DMS79 (cell line): ENCODE measurements at regions not wholly inside any gene's neighbourhood (a gene's known extent, or its start where the extent isn't known, plus 50 kb on each side); places are given as distances from the start of the nearest gene placed in this dataset.
"Not testable (repeated sequence)": the region's sequence is repeated elsewhere in the genome, so short reads cannot be mapped to it uniquely, and the experiment has no call there.

Experiments used
- DNase-seq: peaks from one replicate; lab custom pipeline; 2025; lab: John Stamatoyannopoulos, UW

DNA sequence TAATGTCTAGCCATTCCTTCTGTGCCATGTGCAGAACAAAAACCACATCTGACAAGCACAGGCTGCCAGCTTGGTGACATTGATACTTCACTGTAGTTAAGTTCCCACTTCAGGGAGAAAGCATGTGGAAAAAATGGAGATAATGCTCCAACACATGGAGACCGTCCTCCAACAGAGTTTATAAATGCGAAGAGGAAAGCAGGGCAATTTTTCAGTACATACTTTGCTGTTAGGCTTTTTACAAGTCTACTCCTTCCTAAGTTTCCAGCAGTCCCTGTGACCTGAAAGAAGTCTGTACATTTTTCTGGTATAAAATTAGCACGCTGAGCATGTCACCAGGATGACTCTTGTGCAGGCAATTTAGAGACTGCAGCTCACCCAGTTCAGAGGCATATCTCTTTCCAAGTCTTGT, 766.9 kb upstream of the IGFBP7 start:
- no peak for DNase-seq

DNA sequence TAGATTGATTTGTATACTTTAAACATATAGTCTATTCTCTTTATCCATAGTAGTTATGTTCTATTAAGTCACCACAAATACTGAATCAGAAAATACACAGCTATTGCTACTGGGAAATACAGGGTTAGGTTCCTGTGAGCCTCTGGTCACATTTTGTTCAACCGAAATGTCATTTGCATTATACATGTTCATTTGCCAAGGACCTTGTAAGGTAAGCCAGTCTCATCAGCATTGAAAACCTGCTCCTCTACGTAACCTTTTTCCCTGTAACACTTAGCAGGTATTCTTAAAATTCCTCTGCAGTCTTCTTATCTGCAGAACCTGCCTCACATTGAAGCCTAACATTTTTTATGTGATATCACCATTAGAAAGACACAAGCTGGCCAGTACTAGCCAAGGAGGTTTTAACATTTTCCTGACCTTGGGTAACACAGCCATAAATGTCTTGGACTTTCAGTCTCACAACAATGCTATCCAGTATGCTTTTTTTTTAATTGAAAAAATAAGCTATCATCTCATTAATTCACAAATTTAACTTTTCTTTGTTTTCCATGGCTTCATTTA, 765.7 kb upstream of the IGFBP7 start:
- DNase-seq = no peak

DNA sequence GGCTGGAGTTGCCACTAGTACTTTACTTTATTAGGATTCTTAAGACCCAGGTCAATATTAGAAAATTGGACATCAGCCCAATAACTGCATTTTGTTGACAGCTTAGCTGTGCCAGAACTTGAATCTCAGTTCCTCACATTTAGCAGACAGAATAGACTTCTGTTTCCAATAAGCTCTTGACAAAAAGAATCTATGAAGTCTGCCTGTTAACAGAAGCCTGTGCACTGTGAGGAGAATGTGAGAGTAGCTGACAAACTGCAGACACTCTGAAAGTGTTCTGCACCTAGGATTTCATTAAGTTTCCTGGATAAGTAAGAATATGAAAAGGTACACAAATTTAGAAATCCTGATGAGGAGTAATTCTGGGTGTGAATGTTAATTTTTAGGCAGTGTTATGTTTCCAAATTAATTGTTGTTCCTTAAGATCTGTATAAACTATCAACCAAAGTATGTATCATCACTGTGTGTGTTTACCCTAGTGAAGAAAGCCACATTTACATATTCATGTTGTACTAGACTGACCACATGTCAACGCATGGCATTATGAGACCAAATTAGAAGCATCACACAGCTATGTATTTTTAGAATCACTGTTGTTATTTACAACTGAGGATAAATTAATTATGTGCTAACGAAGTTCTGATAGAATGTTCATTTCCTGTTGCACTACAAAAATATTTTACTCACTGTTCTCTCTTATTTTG, 756.4 kb upstream of the IGFBP7 start:
- DNase-seq = no peak

DNA sequence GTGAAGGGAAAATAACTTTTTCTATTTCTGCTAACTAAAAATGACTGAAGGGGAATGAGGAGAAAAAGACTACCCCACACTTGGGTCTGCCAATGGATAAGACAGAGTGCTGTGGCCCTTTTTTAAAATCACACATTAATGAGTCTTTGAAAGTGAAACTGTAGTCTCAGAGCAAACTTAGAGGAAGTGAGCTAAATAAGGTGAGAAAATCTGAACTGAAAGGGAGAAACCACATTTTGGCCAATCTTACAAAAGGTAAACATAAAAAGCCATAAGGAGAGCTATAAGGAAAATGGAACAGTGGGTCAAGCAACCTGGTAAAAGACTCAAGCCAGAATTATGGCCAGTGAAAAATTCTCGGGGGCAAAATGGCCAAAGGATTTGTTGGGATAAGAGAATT, 755.1 kb upstream of the IGFBP7 start:
- no peak for DNase-seq

DNA sequence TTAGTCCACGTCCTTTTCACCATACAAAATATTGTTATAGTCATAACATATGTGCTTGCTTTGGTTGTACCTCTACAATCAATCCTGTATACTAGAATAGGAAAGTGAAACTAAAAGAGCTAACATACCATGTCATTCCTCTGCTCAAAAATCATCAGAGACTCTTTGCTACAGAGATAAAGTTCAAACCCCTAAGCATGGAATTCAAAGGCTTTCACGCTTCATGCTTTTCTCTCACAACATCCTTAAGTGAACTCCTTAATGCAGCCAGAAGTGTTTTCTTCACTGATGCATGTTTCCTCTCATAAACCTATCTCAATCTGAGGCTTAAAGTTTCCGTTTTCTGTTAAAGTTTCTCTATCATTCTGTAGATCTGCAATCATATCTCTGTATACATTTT, 744.6 kb upstream of the IGFBP7 start:
- no peak for DNase-seq

DNA sequence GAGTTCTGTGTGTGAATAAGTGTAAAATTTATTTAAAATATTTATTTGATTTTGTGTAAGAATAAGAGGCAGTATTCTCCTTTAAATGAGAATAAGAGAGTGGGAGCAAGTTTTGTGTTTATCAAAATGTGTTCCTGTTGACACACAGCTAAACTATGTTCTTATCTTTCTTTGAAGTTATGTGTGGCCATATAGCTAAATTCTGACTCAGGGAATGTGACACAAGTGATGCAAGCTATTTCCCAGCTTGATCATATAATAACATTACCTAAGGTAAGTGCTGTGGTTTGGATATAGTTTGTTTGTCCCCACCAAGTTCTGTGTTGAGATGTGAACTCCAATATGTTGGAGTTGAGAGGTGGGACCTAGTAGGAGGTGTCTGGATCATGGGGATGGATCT, 740.0 kb upstream of the IGFBP7 start:
- no peak for DNase-seq

DNA sequence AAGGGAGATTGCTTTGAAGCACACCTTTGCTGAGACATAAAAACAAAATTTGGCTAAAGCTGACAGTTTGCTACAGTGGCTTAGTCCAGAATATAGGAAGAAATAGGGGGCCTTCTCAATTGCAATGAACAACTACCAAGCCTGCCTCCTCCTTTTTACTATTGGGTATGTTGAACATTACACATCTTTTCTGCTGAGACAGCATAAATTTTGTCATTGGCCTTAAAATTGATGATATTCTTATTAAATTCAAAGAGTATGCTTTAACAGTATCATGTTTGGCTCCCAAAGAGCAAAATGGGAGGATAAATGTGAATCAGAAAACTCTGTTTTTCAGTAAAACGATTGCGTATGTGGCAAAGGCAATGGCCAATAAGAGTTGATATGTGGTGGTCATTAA, 721.9 kb upstream of the IGFBP7 start:
- DNase-seq = no peak

DNA sequence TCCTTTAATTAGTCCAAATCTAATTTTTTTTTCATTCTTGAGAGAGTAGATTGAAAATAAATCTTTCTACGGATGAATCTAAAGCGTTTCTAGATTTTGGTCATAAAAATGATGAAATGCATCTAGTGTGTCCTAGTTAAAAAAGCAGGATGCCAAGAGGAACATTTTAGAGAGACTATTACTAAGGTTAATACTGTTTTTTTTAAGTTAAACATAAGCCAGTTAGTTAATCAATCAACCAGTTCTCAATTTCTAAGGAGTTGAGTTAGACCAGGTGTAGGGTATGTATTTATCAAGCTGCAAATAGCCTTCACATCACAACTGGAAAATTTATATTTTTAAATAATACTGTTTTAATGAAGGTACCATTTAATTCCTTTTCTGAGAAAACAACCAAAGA, 679.5 kb upstream of the IGFBP7 start:
- DNase-seq = no peak

DNA sequence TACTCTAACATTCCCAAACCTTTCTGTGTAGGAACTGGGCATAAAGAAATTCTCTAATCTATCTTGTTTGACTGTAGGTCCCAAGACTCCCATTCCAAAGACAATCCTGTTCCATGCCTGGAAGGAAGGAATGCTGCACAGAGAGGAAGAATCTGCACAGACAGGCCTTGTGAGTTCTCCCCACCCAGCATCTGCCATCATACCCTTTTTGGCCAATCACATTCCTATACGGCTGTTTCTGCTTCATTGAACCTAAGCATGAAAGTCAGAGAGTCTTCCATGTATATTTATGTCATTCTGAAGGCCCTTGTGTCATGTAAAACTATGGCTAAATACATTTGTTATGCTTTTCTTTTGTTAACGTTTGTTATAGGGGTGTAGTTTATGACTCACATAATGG, 667.7 kb upstream of the IGFBP7 start:
- no peak for DNase-seq

DNA sequence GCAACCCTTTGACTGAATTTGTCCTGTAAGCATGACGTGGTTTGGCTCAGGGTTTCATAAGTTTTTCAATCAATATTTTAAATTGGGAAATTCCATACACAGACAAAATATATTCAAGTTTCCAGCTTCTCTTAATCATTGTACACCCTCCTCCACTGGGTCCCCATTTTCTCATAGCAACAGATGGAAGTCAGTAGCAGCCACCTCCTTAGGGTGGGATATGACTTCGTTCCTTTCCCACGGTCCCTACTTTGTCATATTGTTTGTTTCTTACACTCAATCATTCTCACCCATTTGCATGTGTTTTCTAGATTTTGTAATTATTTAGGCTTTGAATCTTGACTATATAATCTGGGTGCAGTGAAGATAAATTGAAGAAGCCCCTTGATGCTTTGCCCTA, 664.5 kb upstream of the IGFBP7 start:
- DNase-seq = no peak

DNA sequence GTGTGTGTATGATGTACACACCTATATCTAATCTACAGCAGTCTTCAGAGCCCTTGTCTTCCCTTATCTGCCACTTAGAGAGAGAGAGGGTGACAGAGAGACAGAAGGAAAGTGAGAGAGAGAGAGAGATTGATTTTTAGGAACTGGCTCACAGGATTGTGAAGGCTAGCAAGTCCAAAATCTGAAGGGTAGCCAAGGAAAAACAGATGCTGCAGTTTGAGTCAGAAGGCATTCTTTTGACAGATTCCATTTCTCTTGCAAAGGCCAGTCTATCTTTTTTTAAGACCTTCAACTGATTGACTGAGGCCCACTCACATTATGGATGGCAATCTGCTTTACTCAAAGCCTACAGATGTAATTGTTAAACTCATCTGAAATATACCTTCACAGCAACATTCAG, 664.0 kb upstream of the IGFBP7 start:
- no peak for DNase-seq

DNA sequence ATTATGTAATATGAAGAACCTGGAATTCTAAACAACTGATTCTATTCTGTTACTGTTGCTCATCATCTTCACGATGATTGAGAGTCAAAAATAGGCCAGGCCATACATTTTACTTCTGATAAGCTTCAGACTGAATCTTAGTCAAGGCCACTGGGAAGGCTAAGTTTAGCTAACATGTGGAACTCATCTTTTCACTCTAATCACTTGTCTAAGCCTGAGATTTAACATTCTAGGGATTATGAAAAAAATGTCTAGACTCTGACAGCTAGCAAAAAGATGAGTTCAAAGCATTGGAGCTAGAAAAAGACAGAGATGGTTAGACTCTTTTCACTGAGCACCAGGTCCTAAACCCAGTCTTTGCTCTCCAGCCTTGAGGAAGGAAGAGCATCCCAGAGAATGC, 656.2 kb upstream of the IGFBP7 start:
- no peak for DNase-seq

DNA sequence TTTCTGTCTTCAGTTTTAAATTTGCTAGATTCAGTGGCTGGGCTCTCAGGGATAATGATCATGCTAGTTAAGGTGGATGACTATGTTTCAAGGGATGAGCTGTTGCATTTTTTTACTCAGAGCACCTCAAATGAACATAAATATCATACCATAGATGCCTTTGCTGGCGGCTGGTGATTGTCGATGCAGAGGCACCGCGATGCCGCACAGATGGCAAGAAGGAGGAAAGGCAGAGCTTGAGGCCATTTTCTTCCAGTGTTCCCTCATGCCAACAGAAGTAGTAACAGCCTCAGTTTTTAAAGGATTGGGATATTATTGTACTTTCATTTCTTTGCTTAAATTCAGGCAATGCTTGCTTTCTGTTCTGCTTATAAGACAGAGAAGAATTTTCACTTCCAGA, 654.7 kb upstream of the IGFBP7 start:
- DNase-seq = no peak

DNA sequence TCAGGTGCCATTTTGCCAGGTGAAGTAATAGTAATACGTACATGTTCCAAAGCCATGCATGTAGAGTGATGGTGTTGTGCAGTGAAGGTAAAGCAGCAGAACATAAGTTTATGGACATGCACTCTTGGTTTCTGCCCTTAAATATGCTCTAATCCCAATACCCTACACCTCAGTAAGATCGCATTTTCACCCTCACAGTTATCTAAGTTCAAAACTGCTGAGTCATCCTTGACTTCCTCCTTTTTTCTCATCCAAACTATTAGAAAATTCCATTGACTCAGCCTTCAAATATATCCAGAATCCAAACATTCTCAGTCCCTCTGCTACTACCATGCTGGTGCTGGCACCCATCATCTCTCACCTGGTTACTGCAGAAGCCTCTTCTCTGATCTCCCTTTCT, 652.9 kb upstream of the IGFBP7 start:
- DNase-seq = no peak

DNA sequence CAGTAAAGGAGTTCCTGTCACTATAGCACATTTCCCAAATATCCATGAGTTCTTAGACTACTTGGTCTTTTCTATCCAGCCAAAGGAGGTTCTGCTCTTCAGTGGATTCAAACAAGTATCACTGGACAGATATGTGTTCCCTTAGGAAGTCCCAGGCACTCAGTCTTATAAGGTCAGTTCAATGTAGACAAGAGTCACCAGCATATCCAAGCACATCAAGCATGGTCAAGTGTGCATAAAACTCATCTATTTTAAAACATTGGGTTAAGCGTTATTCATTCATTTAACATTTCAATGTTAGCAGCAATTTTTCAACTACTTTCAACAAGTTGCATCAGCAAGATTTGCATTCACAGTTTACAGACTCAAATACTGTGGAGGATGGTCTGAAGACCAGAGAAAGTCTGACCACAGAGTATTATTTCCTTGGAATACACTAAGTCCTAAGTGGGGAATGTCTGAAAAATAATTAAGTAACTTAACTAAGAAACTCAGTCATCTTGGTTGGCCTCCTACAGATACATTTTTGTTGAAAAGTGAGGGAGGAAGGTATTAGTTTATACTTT, 630.5 kb upstream of the IGFBP7 start:
- no peak for DNase-seq

DNA sequence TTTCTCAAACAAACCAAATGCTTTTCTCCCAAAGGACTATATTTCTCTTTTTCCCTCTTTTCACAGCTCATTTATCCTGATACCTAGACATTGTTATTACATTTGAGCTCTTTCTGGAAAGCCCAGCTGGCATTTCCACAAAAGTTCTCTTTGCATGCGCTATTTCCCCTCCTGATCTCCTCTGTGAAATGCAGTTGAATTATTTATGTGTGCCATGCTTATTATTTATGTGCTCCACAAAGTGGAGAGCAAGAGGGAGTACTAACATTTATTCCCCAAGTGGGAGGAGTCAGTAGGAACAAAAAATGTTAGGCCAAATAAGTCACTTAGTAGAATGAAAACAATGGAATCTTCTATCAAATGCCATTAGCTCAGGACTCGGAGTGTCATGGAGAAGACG, 626.6 kb upstream of the IGFBP7 start:
- no peak for DNase-seq

DNA sequence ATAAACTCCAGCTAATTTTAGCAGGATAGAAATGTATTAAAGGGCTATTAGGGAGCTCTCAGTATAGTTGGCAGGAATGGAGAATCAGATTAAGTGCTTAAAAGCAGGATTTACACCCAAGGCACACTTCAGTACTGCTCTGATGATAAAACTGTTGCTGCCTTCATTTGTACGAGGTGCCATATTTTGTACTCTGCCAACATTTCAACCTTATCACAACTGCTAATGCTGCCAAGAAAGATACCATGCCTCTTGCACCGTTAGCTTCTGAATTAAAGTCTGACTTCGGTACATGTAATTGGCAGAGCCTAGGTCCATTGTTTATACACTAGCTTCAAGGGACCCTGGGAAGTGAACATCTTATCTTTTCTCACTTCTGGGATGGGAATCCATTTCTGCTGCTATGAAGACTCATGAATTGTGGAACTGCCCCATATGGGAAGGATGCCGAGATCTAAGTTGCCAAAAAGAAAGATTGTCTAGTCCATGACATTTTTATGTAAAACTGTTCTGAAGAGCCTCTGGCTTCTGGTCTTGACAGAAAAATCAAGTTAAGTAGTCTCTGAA, 624.0 kb upstream of the IGFBP7 start:
- DNase-seq = no peak

DNA sequence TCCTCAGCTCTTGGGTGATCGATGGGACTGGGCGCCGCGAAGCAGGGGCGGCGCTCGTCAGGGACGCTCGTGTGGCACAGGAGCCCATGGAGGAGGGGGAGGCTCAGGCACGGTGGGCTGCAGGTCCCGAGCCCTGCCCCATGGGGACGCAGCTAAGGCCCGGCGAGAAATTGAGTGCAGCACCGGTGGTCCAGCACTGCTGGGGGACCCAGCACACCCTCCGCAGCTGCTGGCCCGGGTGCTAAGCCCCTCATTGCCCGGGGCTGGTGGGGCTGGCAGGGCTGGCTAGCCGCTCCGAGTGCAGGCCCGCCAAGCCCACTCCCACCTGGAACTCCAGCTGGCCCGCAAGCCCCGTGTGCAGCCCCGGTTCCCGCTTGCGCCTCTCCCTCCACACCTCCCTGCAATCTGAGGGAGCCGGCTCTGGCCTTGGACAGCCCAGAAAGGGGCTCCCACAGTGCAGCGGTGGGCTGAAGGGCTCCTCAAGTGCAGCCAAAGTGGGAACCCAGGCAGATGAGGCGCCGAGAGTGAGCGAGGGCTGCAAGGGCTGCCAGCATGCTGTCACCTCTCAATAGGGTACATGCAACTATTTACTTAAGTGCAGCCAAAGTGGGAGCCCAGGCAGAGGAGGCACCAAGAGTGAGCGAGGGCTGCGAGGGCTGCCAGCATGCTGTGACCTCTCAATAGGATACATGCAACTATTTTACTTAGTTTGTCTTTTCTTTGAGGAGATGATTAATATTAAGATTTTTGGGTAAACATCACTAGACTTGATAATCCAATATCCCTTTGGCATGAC, 619.8 kb upstream of the IGFBP7 start:
- not testable (repeated sequence) for DNase-seq

DNA sequence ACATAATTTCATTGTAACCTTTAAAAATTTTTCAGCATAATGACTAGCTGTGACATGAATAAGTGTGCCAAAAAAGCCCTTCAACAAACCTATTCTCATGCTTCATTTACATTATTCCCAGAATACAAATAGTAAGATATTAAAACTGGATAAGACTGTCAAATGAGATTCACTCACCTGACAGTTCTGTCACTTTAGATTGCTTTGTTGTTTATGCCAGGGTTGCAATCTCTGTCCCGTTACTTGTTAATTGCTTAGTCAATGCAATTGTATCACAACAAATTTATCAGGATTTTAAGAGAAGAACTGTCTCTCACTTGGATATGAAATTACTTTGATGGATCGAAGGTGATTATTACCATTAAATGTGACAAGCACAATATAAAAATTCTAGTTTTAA, 616.0 kb upstream of the IGFBP7 start:
- no peak for DNase-seq

DNA sequence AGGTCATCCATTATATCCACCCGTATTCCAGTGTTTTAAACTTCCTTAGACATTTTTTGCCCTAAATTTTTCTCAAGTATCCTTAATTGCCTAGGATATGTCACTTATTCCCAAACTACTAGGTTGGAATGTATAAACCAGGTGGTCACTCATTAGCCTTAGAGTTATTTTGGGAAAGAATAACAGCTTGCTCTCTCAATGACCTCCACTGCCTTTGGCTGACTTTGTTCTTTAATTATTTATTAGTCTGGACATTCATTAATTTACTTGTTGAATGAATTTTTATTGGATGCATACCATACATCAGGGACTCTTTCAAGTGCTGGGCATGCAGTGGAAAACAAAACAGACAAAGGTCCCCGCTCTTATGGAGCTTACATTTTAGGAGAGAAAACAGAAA, 609.3 kb upstream of the IGFBP7 start:
- no peak for DNase-seq

DNA sequence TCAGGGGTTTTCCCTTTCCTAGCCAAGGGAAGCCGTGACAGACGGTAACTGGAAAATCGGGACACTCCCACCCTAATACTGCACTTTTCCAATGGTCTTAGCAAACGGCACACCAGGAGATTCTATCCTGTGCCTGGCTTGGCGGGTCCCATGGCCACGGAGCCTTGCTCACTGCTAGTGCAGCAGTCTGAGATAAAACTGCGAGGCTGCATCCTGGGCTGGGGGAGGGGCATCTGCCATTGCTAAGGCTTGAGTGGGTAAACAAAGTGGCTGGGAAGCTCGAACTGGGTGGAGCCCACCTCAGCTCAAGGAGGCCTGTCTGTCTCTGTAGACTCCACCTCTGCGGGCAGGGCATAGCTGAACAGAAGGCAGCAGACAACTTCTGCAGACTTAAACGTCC, 604.1 kb upstream of the IGFBP7 start:
- not testable (repeated sequence) for DNase-seq

DNA sequence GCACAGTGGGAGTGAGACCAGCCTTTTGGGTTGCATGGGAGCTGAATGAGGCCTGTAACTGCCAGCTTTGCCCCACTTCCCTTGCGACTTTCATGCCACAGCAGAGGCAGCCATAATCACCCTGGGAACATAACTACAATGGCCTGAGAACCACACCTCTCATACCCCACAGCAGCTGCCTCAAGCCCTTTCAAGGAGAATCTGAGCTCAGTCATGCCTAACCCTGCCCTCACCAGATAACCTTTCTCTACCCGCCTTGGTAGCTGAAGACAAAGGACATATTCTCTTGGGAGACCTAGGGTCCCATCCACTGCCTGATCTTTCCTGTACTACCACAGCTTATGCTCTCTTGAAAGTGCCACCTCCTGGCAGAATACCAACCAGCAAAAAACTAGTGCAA, 599.9 kb upstream of the IGFBP7 start:
- no peak for DNase-seq

DNA sequence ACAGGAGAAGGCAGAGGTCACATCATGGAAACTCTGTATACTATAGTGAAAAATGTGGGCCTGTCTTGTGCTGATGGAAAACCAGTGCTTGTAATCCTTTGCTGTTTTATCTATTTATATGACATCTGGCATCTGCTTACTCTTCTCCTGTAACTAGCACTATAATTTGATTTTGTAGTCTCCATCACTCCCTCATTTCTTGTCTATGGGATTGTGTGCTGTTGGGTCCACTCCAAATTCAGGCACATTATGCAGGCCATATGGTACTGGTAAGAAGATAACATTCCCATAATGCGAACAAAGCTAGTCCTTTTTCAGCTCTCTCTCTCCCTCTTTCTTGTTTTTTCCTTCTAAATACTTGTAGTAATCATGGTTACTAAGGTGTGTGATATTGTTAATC, 581.2 kb upstream of the IGFBP7 start:
- no peak for DNase-seq
